Stomach (tissue), 4 donors: ENCODE measurements at regions not wholly inside any gene's neighbourhood (a gene's known extent, or its start where the extent isn't known, plus 50 kb on each side); places are given as distances from the start of the nearest gene placed in this dataset.
"Not testable (repeated sequence)": the region's sequence is repeated elsewhere in the genome, so short reads cannot be mapped to it uniquely, and the experiment has no call there.

Experiments used
- EP300 ChIP-seq: sonication (generic); formaldehyde crosslinking; IDR thresholded peaks from one replicate; pipeline ENCODE4 v1.6.1; 2017; ENCODE audit warnings: antibody characterized with exemption
- POLR2AphosphoS5 ChIP-seq, 3 donors: sonication (generic); formaldehyde crosslinking; IDR thresholded peaks; one replicate each; pipeline ENCODE4 v1.6.1; 2016; ENCODE audit warnings: antibody characterized with exemption in 3 of 3
- TF ChIP-seq, protein P1 (sequence below), 7 experiments: fragments of 450-650 bp in 4 of 7; fragments of 200-600 bp in 3 of 7; sonication (generic) in 3 of 7; IDR thresholded peaks; one replicate each; pipeline ENCODE4 v1.5.1; 2016 to 2019; ENCODE audit warnings: antibody characterized with exemption in 7 of 7, control low read depth in 2 of 7, mild to moderate bottlenecking in 1 of 7

DNA sequence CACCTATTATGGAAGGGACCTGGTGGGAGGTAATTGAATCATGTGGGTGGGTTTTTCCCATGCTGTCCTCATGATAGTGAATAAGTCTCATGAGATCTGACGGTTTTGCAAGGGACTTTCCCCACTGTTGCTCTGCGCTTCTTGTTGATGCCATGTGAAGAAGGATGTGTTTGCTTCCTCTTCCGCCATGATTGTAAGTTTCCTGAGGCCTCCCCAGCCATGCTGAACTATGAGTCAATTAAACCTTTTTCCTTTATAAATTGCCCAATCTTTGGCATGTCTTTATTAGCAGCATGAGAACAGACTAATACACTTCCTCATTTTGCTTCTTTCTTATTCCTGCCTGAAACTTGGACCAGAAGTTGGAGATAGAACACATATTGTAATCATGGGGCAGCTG is 396.2 kb downstream of the ATP23 start:
- TF ChIP-seq, protein P1, sequence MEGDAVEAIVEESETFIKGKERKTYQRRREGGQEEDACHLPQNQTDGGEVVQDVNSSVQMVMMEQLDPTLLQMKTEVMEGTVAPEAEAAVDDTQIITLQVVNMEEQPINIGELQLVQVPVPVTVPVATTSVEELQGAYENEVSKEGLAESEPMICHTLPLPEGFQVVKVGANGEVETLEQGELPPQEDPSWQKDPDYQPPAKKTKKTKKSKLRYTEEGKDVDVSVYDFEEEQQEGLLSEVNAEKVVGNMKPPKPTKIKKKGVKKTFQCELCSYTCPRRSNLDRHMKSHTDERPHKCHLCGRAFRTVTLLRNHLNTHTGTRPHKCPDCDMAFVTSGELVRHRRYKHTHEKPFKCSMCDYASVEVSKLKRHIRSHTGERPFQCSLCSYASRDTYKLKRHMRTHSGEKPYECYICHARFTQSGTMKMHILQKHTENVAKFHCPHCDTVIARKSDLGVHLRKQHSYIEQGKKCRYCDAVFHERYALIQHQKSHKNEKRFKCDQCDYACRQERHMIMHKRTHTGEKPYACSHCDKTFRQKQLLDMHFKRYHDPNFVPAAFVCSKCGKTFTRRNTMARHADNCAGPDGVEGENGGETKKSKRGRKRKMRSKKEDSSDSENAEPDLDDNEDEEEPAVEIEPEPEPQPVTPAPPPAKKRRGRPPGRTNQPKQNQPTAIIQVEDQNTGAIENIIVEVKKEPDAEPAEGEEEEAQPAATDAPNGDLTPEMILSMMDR (IDR thresholded peaks at IDR 0.05), result not testable (repeated sequence)
- TF ChIP-seq POLR2AphosphoS5 (IDR thresholded peaks at IDR 0.05); EP300: not testable (repeated sequence)
